ENCODE measurements at regions not wholly inside any gene's neighbourhood (a gene's known extent, or its start where the extent isn't known, plus 50 kb on each side); places are given as distances from the start of the nearest gene placed in this dataset.

DNA sequence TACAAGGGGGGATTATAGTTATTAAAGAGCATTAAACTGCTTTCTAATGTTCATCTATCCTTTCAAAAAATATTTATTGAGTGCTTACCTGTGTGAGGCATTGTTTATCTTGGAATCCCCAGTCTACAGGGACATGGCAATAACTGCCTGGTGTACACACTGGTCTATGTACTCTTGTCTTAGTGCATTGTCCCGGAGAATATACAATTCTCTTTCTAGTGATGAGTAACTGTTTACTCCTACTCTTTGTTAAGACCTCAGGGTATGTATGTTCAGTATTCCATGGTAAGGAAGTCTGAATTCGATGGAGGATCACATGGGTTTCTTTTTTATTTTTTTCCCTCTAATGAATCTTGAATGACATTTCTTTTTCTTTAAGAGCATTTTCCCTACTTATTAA lies 772.4 kb upstream of the NR2F2 start (continued):
- TF ChIP-seq, protein P1, sequence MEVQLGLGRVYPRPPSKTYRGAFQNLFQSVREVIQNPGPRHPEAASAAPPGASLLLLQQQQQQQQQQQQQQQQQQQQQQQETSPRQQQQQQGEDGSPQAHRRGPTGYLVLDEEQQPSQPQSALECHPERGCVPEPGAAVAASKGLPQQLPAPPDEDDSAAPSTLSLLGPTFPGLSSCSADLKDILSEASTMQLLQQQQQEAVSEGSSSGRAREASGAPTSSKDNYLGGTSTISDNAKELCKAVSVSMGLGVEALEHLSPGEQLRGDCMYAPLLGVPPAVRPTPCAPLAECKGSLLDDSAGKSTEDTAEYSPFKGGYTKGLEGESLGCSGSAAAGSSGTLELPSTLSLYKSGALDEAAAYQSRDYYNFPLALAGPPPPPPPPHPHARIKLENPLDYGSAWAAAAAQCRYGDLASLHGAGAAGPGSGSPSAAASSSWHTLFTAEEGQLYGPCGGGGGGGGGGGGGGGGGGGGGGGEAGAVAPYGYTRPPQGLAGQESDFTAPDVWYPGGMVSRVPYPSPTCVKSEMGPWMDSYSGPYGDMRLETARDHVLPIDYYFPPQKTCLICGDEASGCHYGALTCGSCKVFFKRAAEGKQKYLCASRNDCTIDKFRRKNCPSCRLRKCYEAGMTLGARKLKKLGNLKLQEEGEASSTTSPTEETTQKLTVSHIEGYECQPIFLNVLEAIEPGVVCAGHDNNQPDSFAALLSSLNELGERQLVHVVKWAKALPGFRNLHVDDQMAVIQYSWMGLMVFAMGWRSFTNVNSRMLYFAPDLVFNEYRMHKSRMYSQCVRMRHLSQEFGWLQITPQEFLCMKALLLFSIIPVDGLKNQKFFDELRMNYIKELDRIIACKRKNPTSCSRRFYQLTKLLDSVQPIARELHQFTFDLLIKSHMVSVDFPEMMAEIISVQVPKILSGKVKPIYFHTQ (CRISPR knock-in tag; IDR thresholded peaks at IDR 0.05): no peak
- no peak for TF ChIP-seq RELA (CRISPR knock-in tag; IDR thresholded peaks at IDR 0.05; ENCODE audit: borderline replicate concordance)

- DNase-seq (ENCODE audit: low spot score): no peak
- Mint-ChIP-seq H3K27me3 (ENCODE audit: low read depth) (no peaks in the 10 kb centered on the region), H3K36me3 (no peaks in the 10 kb centered on the region), H3K4me3 (no peak overlapping the region), H3K4me1 (peaks cover 17% of the 10 kb centered on the region), H3K27ac (no peak overlapping the region), H3K9me3 (no peaks in the 10 kb centered on the region)
- no peak for TF ChIP-seq NFE2L1 (CRISPR knock-in tag; IDR thresholded peaks at IDR 0.05)
- TF ChIP-seq ATF3 (CRISPR knock-in tag; conservative IDR thresholded peaks at IDR 0.05): no peak
- TF ChIP-seq HMGA2 (CRISPR knock-in tag; IDR thresholded peaks at IDR 0.05): no peak
- TF ChIP-seq FOXP4 (CRISPR knock-in tag; IDR thresholded peaks at IDR 0.05): no peak
- TF ChIP-seq USF1 (CRISPR knock-in tag; IDR thresholded peaks at IDR 0.05): no peak
- no peak for TF ChIP-seq MYBL2 (CRISPR knock-in tag; IDR thresholded peaks at IDR 0.05)
- TF ChIP-seq, protein P1 (CRISPR knock-in tag; IDR thresholded peaks at IDR 0.05): no peak
- no peak for TF ChIP-seq USF2 (CRISPR knock-in tag; IDR thresholded peaks at IDR 0.05)
- no peak for TF ChIP-seq ZNF512 (CRISPR knock-in tag; IDR thresholded peaks at IDR 0.05; ENCODE audit: borderline replicate concordance)
- no peak for TF ChIP-seq ZNF219 (CRISPR knock-in tag; IDR thresholded peaks at IDR 0.05; ENCODE audit: borderline replicate concordance)
- TF ChIP-seq ESRRA (CRISPR knock-in tag; IDR thresholded peaks at IDR 0.05; ENCODE audit: borderline replicate concordance): no peak
- no peak for TF ChIP-seq NFYB (CRISPR knock-in tag; conservative IDR thresholded peaks at IDR 0.05; ENCODE audit: low read depth)
- no peak for ATAC-seq
- ChIA-PET CTCF (no interaction called here), POLR2A (no interaction called here)
Measured at GRCh38 chr15:95558916-95559315, 771.6 kb upstream of the NR2F2 start.
